Smooth muscle cell (in vitro differentiated cells): ENCODE measurements at regions not wholly inside any gene's neighbourhood (a gene's known extent, or its start where the extent isn't known, plus 50 kb on each side); places are given as distances from the start of the nearest gene placed in this dataset.
"Not testable (repeated sequence)": the region's sequence is repeated elsewhere in the genome, so short reads cannot be mapped to it uniquely, and the experiment has no call there.

Experiments used
- DNase-seq: peaks from one replicate; lab custom pipeline; 2025; ENCODE audit not compliant: unreplicated experiment; lab: John Stamatoyannopoulos, UW
- H2AFZ ChIP-seq: fragments of 200-600 bp; sonication (generic); 2 replicates; pipeline ENCODE4 v1.6.0; 2016; ENCODE audit warnings: antibody characterized with exemption, low read depth, mild to moderate bottlenecking
- H3F3A ChIP-seq: fragments of 200-600 bp; sonication (generic); 2 replicates; pipeline ENCODE4 v1.6.0; 2017; ENCODE audit warnings: antibody characterized with exemption, low read depth
- H3K27ac ChIP-seq: fragments of 200-600 bp; sonication (generic); 2 replicates; pipeline ENCODE4 v1.5.1; 2016; ENCODE audit warnings: low read depth, mild to moderate bottlenecking
- H3K27me3 ChIP-seq: fragments of 200-600 bp; sonication (generic); 2 replicates; pipeline ENCODE4 v1.6.1; 2016; ENCODE audit warnings: low read depth, mild to moderate bottlenecking
- H3K36me3 ChIP-seq: fragments of 200-600 bp; sonication (generic); 2 replicates; pipeline ENCODE4 v1.5.1; 2016; ENCODE audit warnings: low read depth
- H3K4me1 ChIP-seq: fragments of 200-600 bp; sonication (generic); 2 replicates; pipeline ENCODE4 v1.5.1; 2016; ENCODE audit warnings: low read depth
- H3K4me2 ChIP-seq: fragments of 200-600 bp; sonication (generic); 2 replicates; pipeline ENCODE4 v1.6.0; 2016; ENCODE audit warnings: mild to moderate bottlenecking
- H3K4me3 ChIP-seq: fragments of 200-600 bp; sonication (generic); 2 replicates; pipeline ENCODE4 v1.5.1; 2016; ENCODE audit warnings: mild to moderate bottlenecking
- H3K79me2 ChIP-seq: fragments of 200-600 bp; sonication (generic); 2 replicates; pipeline ENCODE4 v1.6.0; 2016; ENCODE audit warnings: low read depth, mild to moderate bottlenecking
- H3K9ac ChIP-seq: fragments of 200-600 bp; sonication (generic); 2 replicates; pipeline ENCODE4 v1.6.0; 2016; ENCODE audit warnings: low read depth
- H3K9me3 ChIP-seq: fragments of 200-600 bp; sonication (generic); replicated peaks from 2 replicates; pipeline ENCODE4 v1.5.1; 2016; ENCODE audit warnings: low read depth
- H4K20me1 ChIP-seq: fragments of 200-600 bp; sonication (generic); 2 replicates; pipeline ENCODE4 v1.6.0; 2016; ENCODE audit warnings: low read depth
- WGBS: methylation state at CpG from one replicate; pipeline ENCODE4 v1.1.7; 2016; ENCODE audit warnings: low lambda C conversion rate; 5-methylcytosine and 5-hydroxymethylcytosine counted together
- TF ChIP-seq, protein P1 (sequence below): fragments of 200-600 bp; sonication (generic); IDR thresholded peaks from 2 replicates; pipeline ENCODE4 v1.5.1; 2017; ENCODE audit warnings: borderline replicate concordance, mild to moderate bottlenecking, antibody characterized with exemption; ENCODE audit not compliant: insufficient read depth, poor library complexity, severe bottlenecking

DNA sequence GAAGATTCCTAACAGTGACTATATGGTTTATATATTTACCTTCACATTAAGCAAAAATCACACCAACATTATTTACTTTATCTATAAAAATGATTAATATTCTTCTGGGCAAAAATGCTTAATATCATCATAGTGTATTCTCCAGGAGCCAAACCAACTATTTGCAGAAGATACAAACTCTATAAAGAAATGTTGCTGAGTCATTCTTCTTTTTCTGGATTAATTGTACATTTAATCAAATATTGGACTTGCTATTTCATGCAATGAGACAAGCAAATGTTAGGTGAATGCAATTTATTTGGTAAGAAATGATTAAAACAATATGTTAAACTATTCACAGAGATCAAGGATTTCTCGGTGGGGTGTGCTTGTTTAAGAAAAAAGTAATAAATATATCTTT lies 1075.8 kb downstream of the PCDH9 start:
- Histone ChIP-seq H3K36me3 (no peaks in the 10 kb centered on the region), H3K9me3 (no peaks in the 10 kb centered on the region), H3K27me3 (no peaks in the 10 kb centered on the region), H3K79me2 (no peaks in the 10 kb centered on the region), H3K9ac (no peak overlapping the region), H3K4me1 (no peaks in the 10 kb centered on the region), H3K4me2 (no peak overlapping the region), H3K4me3 (no peak overlapping the region), H3K27ac (no peak overlapping the region), H3F3A (no peaks in the 10 kb centered on the region), H2AFZ (no peak overlapping the region), H4K20me1 (no peaks in the 10 kb centered on the region)
- TF ChIP-seq, protein P1, sequence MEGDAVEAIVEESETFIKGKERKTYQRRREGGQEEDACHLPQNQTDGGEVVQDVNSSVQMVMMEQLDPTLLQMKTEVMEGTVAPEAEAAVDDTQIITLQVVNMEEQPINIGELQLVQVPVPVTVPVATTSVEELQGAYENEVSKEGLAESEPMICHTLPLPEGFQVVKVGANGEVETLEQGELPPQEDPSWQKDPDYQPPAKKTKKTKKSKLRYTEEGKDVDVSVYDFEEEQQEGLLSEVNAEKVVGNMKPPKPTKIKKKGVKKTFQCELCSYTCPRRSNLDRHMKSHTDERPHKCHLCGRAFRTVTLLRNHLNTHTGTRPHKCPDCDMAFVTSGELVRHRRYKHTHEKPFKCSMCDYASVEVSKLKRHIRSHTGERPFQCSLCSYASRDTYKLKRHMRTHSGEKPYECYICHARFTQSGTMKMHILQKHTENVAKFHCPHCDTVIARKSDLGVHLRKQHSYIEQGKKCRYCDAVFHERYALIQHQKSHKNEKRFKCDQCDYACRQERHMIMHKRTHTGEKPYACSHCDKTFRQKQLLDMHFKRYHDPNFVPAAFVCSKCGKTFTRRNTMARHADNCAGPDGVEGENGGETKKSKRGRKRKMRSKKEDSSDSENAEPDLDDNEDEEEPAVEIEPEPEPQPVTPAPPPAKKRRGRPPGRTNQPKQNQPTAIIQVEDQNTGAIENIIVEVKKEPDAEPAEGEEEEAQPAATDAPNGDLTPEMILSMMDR: no peak
- 77% methylated on average over 1 of the region's 1 CpG for WGBS
- DNase-seq: no peak

DNA sequence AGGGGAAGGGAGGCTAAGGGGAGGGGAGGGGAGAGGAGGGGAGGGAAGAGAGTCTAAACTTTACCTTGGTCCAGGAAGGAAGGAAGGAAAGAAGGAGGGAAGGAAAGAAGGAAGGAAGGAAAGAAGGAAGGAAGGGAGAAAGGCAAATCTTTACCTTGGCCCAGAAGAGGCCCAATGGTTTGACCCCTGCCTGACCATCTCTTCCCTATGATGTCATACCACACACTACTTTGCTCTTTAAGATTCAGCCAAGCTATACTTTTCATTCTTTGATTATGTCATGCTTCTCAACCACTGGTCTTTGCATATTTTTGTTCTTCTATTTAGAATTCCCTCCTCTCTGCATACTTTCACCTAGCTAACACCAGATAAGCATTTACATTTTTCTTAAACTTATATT lies 1077.5 kb downstream of the PCDH9 start:
- no peaks in the 10 kb centered on the region for H4K20me1 ChIP-seq
- no peaks in the 10 kb centered on the region for H3K36me3 ChIP-seq
- no peak overlapping the region for H3K4me2 ChIP-seq
- H3K79me2 ChIP-seq: no peaks in the 10 kb centered on the region
- TF ChIP-seq, protein P1: no peak
- no peak for DNase-seq
- no peak overlapping the region for H3K27ac ChIP-seq
- no peaks in the 10 kb centered on the region for H3F3A ChIP-seq
- no peak overlapping the region for H2AFZ ChIP-seq
- H3K27me3 ChIP-seq: no peaks in the 10 kb centered on the region
- no peak overlapping the region for H3K4me3 ChIP-seq
- no peaks in the 10 kb centered on the region for H3K4me1 ChIP-seq
- no peaks in the 10 kb centered on the region for H3K9me3 ChIP-seq
- no peak overlapping the region for H3K9ac ChIP-seq

DNA sequence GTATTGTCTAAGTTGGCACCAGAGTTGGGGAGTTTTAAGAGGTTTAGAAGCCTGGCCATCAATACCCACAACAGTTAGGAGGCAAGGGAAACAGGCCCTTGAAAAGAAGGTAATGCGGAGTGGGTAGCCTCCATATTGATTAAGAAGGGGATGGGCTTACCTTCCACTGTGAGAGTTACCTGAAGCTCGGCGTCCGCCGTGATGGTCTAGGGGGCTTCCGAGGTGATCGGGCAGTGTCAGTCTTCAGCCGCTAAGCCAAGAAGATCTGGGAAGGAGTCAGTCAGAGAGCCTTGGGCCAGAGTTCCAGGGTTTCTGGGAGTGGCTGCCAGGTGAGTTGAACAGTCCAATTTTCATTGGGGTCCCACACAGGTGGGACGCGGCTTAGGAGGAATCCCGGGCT lies 1085.8 kb downstream of the PCDH9 start:
- DNase-seq, H3K27ac ChIP-seq, H3K9me3 ChIP-seq, H3K36me3 ChIP-seq, H3K4me2 ChIP-seq, H3K4me1 ChIP-seq, H3K4me3 ChIP-seq, H2AFZ ChIP-seq, H3K79me2 ChIP-seq, H4K20me1 ChIP-seq, H3K27me3 ChIP-seq, H3F3A ChIP-seq, H3K9ac ChIP-seq: not testable (repeated sequence)
- WGBS: 93% methylated on average over 11 of the region's 11 CpGs

DNA sequence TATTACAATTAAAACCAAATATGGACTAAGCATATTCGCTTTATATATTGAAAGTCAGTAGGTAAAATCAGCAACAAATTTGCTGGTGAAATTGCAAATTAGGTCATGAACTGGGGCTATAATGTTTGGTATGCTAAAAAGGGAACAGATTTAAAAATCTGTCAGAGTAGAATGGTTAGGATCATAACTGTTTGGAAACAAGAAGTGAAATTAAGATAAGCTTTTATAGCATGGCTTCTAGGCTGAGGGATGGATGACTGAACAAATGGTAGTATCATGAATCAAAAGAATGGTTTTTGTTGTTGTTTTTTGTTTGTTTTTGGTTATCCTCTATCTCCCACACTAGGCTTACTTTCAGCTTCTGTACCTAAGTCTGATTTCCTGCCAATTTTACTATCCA lies 1090.4 kb downstream of the PCDH9 start:
- H3K27me3 ChIP-seq: no peaks in the 10 kb centered on the region
- H3K9ac ChIP-seq: no peak overlapping the region
- H3K27ac ChIP-seq: no peak overlapping the region
- DNase-seq: no peak
- H2AFZ ChIP-seq: no peak overlapping the region
- H3K4me3 ChIP-seq: no peak overlapping the region
- no peaks in the 10 kb centered on the region for H3K4me1 ChIP-seq
- no peaks in the 10 kb centered on the region for H3K36me3 ChIP-seq
- no peaks in the 10 kb centered on the region for H3F3A ChIP-seq
- 46% methylated on average over 1 of the region's 1 CpG for WGBS
- H3K79me2 ChIP-seq: no peaks in the 10 kb centered on the region
- H3K9me3 ChIP-seq: no peaks in the 10 kb centered on the region
- no peak overlapping the region for H3K4me2 ChIP-seq
- TF ChIP-seq, protein P1: no peak
- H4K20me1 ChIP-seq: no peaks in the 10 kb centered on the region
